Pulmonary artery endothelial cell (primary cell): ENCODE measurements at regions not wholly inside any gene's neighbourhood (a gene's known extent, or its start where the extent isn't known, plus 50 kb on each side); places are given as distances from the start of the nearest gene placed in this dataset.
"Not testable (repeated sequence)": the region's sequence is repeated elsewhere in the genome, so short reads cannot be mapped to it uniquely, and the experiment has no call there.

ENCODE experiments used
- DNase-seq: peaks from one replicate; pipeline ENCODE4 v3.0.0-alpha.2; 2011; ENCODE audit warnings: low read depth, low spot score

DNA sequence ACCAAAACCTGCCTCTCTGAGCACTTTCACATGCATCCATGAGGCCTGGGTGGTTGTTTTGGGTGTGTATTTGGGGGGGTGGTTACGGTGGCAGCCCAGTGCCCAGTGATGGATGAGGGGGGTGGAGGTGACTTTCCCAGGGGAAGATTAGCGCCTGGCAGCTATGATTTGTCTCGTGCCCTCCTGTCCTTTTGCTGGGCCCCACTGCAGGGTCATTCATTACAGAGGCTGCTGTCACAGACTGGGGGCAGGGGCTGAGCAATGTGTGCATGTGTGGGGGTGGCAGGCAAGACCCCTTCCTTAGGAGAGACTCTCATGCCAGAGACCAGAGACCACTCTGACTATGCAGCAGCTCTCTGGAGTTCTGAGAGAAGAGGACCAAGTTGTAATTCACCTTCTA lies 93.7 kb downstream of the MRM1 start:
- DNase-seq, result no peak

GRCh38 chr17:36695710-36696109 lies 94.3 kb downstream of the MRM1 start:
- not testable (repeated sequence) for DNase-seq

DNA sequence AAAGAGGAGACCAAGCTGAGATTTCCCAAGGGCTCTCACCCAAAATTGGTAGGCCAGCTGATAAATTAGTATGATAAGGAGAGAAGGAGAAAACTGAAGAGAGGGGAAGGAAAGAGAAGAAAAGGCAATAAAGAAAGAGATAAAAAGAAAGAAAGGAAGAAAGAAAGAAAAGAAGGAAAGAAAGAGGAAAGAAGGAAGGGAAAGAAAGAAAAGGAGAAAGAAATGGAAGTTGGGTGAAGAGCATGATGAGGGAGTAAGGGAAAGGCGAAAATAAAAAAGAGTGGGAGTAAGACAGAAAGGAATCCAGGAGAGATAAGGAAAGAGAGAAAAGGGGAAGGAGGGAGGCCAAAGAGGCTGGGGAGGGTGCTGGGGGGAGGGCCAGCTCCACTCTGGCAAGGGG lies 95.4 kb downstream of the MRM1 start:
- no peak for DNase-seq

DNA sequence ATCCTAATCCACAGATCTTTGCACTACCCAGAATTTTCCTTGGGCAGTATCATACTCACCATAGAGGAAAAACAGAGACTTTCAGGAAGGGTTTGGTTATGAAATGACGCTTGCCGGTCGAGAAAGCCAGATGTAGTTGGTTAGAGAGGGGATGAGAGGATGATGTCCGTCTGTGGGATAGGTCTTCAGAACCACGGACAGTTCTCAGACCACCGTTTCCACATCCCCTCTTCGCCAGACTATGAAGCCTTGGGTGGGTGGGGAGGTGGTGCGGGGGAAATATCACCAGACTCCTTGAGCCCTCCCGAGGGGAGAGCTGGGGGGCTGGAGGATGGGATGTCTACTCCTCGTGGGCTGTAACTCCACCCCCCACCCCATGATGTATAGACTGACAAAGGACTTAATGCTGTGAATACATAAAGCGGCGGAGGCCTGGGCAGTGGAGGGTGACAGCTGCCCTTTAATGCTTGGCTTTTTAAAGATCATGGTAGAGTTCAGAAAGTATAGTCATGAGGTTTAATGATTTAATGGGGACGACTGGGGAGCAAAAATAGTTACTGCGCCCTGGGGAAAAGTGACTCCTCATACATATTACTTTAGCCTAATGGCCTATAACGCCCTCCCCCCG lies 96.6 kb downstream of the MRM1 start:
- DNase-seq, result no peak

- no peak for DNase-seq
These were observed 100.2 kb downstream of the MRM1 start for GRCh38 chr17:36701429-36702099.

DNA sequence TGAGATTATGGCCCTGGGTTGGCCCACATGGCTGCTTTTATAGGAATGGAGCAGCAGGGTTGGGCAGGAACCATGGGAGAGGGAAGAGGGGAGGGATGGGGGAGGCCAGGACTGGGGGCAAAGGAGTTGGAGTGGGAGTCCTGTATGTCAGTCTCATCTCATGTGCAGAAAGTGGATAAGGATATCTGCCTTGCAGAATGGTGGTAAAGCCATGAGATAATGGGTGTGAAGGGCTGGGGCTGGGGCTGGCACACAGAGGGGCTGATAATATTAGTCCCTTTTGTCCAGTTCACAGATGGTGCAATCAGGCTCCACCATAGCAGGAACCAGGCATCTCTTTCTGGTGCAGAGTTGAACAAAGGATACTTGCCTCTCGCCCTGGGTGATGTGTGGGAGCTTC lies 101.3 kb downstream of the MRM1 start:
- no peak for DNase-seq

DNA sequence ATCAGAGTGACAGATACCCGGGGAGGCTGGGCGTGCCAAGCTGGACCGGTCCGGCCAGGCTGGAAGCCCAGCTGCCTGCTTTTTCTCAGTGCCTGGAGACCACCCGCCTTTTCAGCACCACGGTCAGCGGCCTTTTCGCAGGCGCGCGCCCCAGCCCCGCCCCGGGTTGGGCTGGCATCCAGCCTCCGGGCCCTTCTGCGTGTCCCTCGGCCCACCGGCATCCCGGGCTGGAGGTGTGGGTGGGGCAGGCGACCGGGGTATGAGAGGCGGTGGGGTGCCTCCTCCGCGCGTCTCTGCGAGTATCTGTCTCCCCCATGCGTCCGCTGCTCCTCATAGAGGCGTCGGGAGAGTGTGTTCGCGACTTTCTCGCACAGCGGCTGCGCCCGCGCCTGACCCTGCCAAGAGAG lies 102.5 kb downstream of the MRM1 start:
- no peak for DNase-seq

DNA sequence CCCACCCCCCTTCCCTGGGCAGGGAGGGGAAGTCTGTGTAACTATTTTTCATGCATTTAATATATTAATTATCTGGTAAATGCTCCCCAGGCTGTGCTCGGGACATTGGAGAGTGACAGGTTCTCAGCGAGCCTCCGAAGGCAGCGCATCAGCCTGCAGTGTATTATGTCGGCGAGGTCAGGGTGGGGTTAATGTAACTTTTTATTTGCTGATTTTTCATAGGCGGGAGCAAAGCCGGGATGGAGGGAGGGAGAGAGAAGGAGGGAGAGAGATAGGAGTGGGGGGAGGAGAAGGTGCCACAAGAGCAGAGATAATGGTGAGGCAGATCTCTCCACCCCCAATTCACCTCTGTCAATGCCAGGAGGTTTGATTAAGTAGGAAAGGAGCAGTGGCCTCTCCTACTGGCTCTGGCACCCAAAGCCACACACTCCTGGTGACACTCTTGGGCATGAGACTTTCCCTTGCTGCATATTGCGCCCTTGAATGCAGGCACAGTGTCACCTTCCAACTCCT lies 104.0 kb downstream of the MRM1 start:
- no peak for DNase-seq

GRCh38 chr17:36705874-36706731 lies 104.7 kb downstream of the MRM1 start:
- DNase-seq, result no peak

GRCh38 chr17:36707904-36708303 lies 106.5 kb downstream of the MRM1 start:
- no peak for DNase-seq

DNA sequence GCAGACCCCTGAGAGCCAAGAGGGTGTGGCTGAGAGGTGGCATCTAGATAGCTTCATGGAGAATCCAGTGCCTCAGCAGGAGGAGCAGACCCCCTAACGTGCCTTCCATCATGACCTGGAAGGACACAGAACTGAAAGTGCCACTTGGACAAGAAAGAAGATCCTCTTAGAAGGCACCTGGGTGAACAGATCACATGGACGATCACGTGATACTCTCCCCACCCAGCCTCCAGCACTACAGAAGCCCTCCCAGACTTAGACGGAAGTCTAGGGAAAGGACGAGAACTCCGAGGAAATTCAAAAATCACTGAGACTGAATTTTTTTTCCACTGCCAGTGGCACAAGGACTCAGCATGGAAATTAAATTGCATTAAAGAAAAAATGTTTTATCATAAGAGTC lies 113.4 kb downstream of the MRM1 start:
- DNase-seq, result no peak

DNA sequence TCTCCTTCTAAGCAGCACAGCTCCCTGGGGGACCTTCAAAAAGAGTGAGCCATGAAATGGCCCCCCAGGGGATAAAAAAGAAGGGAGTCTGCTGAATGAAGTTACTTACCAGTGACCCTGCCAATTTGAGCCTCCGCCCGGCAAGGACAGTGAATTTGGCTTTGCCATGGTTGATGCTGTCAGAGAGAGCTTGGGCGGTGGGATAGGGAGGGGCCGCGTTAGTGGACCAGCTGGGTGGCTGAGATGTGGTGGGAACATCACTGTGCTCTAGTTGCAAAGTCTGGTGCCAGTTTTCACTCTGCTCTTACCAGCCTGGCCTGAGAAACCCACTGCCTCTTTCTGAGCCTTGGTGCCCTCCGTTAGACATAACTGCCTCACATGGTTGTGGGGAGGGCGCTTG lies 114.6 kb downstream of the MRM1 start:
- DNase-seq, result no peak

DNA sequence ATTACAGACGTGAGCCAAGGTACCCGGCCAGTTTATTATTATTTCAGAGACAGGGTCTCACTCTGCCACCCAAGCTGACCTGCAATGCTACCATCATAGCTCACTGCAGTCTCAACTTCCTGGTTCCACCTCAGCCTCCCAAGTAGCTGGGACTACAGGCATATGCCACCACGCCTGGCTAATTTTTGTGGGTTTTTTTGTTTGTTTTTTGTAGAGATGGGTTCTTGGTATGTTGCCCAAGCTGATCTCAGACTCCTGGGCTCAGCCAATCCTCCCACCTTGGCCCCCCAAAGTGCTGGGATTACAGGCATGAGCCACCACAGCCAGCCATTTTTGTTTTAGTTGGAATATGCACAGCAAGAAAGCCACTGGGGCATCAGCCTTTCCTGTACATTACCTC lies 115.7 kb downstream of the MRM1 start:
- no peak for DNase-seq

DNA sequence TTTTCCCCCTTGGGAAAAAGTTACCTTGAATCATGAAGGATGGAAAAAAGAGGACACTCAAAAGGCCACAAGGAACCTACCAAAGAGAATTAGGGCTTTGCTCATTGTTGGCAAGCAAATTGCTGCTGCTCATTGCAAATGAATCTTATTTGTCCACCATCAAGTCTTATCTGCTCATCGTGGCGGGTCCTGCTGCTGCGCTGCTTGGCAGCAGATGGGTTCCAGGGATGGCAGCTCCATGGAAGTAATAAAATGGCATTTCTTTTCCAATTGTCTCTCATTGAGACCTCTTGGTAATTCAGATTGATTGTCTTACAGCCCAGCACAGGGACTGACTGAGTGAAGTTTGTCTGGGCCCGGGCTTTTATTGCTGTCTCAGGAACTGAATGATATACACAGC lies 118.7 kb downstream of the MRM1 start:
- DNase-seq, result no peak

- DNase-seq, result no peak
These were observed 120.3 kb downstream of the MRM1 start for GRCh38 chr17:36721560-36722120.

GRCh38 chr17:36722121-36722902 lies 120.9 kb downstream of the MRM1 start:
- DNase-seq, result no peak

DNA sequence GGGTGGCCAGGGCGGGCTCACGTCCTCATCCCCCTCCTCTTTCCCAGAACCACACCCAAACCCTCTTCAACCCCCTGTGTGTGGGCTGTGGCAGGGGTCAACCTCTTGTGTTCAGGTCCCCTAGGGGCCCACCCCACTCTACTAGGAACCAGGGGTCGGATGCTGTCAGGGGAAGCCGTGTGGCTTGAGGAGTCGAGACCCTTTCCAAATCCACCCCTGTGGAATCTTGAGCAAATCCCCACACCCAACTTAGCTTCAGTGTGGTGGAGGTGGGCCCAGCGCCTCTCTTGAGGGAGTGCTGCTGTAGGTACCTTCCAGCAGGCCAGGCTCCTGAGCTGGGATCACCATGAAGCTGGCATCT lies 121.5 kb downstream of the MRM1 start:
- DNase-seq, result no peak

DNA sequence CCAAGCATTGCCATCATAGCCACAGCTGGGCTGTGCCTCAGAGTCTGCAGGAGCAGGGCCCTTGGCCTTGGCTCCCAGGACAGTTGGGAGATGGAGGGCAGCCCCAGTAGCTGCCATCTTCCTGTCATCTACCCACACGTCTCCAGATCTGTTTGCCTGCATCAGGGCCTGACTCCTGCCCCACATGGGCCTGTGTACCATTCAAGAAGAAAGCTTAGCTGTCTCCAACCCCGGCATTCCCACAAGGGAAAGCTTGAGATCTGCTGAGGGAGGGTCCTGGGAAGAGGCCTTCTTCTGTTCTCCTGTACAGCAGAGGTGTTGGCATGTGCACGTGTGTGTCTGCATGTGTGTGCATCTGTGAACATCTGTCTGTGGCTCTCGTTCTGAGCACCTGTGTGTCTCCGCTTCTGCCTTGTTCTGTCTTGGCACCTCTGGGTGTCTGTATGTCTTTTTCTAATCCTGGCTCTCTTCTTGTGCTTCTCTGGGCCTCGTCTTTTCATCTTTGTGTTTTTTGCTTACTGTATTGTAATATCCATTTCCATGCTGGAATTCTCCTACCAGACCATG lies 122.2 kb downstream of the MRM1 start:
- DNase-seq, result no peak

DNA sequence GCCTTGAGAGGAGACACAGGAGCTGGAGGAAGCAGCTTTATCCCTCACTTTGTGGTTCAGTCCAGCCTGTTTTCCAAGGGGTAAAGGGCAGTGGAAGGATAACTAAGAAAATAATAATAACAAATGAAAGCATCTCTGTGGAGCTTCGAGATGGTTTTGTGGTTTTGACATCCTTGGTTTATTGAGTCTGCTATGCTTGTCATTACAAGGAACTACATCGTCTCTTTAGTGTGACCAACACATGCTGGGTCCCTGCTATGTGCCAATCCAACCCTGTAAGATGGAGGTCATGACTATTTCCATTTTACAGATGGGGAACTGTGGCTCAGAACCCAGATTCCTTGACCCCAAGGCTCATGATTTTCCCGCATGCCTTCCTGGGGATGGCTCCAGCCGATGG lies 124.8 kb downstream of the MRM1 start:
- no peak for DNase-seq

DNA sequence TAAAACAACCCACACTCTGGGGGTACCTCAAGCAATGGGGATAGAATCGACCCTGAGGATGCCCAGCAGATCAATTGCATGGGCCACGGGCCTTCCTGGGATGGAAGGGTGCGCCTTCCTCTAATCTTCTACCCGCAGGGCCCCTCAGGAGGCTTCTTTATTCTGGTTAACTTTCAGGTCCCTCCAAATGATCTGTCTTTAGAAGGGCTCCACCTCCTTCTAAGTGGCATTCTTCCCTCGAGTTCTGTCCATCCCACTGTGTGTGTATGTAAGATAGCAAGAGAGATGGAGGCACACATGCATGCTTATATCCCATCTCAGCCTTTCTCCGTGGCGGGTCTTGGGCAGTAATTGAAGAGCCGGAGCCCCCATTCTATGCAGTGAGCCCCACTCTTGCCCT lies 125.7 kb downstream of the MRM1 start:
- no peak for DNase-seq

DNA sequence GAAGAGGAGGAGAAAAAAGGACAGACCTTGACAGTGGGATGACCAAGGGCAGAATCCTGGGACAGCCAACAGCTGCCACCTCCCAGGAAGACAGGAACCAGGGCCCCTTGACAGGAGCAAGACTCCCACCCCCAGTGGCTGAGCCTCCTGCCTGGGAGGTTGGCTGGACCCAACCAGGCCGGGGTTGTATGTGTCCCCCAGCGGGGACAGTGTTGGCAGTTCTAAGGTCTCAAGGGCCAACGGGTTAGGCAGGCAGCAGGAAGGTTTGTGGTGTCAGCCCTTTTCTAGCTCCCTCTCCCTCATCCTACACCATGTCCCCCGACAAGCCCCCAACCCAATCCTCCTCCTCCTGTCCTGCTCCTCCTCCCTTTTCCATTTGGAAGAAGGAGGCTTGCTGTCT lies 126.2 kb downstream of the MRM1 start:
- no peak for DNase-seq
